Stimulated activated CD4-positive, alpha-beta T cell treated with anti-CD3 and anti-CD28 coated beads, Interleukin-15, amount 100 ng/mL, for 48 hours (primary cell): ENCODE measurements at regions not wholly inside any gene's neighbourhood (a gene's known extent, or its start where the extent isn't known, plus 50 kb on each side); places are given as distances from the start of the nearest gene placed in this dataset.
"Not testable (repeated sequence)": the region's sequence is repeated elsewhere in the genome, so short reads cannot be mapped to it uniquely, and the experiment has no call there.

Experiments
- DNase-seq, 2 donors: peaks; one replicate each; pipeline ENCODE4 v3.0.0-alpha.2; 2020; ENCODE audit warnings: low read depth in 2 of 2

- DNase-seq: no peak
These were observed 1534.6 kb downstream of the GRIK2 start for GRCh38 chr6:102928109-102928508.

- DNase-seq: no peak
These were observed 1524.7 kb downstream of the GRIK2 start for GRCh38 chr6:102918161-102918560.

DNA sequence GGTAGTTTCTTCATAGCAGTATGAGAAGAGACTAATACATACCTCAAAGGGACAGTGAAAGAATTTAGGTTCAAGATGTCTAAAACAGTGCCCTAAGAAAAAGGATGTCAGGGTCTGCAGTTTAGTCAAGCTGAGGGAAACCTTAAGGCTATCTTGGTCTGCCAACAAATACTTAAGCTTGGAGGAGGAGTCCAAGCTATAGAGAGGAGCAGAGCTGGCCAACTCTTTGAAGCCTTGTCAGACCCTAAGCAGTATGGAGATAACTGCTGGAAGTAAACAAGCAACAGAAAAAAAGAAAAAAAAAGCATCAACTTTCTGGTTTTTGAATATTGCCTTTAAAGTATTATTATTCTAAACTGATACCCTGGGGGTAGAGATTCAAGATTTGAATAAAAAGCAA lies 1518.1 kb downstream of the GRIK2 start:
- no peak for DNase-seq

GRCh38 chr6:102910701-102911139 lies 1517.2 kb downstream of the GRIK2 start:
- not testable (repeated sequence) for DNase-seq

DNA sequence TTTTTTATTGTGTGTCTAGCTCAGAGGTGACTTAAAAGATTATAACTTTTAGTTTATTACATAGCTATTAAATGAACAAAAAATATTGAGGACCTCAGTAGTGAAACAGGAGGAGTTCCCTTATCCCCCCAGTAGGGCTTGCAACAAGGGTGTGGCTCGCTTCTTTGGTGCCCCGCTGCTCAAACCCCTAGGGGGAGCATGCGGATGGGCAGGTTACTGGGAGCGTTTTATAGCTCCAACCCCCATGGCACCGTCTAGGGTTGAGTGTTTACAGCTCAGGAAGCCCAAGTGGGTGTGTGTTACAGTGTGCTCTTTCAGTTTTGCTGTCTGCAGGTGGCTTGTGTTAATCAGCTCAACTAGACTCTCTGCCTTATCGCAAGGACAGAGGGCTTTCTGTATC lies 1513.7 kb downstream of the GRIK2 start:
- DNase-seq: no peak

DNA sequence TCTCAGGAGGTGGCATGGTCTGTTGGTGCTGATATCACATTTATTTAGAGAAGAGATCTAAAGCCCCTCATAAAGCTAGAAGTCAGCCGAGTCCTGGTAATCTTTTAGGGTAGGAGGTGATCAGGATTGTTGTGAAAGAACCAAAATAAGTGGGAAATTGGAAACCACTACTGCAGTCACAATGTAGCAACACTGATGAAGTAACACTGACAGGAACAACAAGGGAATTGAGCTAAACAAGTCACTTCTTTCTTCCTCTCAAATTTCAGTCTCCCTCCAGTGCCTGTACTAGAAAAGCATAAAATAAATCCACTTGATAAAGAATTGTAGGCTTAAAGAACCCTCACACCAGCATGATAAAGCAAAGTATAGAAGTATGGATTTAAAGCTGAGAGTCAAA lies 1509.0 kb downstream of the GRIK2 start:
- no peak for DNase-seq

- no peak for DNase-seq
These were observed 1502.2 kb downstream of the GRIK2 start for GRCh38 chr6:102895683-102896082.

DNA sequence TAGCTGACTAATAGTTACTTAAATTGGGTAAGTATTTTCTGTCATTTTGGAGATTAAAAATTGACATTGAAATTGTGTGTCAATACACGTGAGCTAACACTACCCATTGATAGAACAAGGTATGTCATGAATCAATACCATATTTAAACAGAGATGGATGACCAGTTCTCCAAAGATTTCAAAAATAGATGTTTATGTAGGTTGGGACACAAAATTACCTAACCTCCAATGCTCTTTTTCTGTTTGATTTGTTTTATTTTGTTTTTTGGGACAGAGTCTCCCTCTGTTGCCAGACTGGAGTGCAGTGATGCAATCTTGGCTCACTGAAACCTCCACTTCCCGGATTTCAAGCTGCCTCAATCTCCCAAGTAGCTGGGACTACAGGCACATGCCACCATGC lies 1491.7 kb downstream of the GRIK2 start:
- no peak for DNase-seq

- no peak for DNase-seq
These were observed 1459.9 kb downstream of the GRIK2 start for GRCh38 chr6:102853249-102853955.

DNA sequence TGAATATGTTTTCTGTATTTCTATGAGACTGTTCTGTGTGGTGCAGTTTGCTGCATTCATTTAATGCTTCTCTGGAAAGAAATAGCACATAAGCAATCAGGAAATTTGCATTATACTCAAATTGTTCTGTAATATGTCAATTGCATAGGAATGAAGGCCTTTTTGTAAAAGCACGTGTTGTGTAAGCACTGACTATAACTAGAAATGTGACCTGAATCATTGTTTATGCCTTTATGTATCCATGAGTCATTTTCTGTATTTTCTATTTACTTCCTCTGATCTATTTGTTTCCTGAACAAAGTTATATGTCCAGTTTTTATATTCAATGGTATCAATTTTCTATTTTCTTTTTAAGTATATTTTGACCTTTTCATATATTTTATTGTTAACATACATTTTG lies 1455.3 kb downstream of the GRIK2 start:
- DNase-seq: no peak

DNA sequence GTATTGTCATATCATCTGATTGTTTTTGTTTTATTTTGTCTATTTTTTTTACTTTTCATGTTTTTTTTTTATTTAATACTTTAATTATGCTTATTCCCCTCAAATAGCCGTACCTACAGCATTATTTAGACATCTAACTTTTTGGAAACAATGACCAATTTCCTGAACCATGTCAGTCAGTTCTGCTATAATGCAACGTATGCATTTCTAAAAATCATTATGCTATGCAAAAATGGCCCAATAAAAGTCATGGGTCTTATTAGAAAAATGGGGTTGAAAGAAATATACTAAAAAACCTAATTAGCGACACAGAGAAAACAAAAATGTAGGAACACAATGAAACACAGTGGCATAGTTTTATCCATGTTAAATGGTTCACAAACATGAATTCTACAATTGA lies 1454.7 kb downstream of the GRIK2 start:
- no peak for DNase-seq

DNA sequence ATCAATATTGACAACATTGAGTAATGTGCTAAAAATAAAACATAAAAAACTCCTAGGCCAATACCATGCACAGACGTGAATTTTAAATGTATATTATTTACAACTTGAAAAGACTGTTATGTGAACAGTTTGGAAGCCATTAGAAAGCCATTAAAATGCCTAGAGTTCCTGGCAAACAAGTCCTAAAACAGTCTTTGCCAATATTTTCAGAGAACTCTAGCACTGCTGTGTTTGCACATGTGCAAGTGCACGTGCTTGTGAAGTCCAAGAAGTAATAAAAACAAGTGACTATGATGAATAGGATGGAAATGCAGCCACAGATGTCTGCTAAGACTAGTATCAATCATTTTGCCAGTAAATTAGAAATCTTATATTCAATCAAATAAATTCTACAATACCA lies 1447.6 kb downstream of the GRIK2 start:
- DNase-seq: no peak

DNA sequence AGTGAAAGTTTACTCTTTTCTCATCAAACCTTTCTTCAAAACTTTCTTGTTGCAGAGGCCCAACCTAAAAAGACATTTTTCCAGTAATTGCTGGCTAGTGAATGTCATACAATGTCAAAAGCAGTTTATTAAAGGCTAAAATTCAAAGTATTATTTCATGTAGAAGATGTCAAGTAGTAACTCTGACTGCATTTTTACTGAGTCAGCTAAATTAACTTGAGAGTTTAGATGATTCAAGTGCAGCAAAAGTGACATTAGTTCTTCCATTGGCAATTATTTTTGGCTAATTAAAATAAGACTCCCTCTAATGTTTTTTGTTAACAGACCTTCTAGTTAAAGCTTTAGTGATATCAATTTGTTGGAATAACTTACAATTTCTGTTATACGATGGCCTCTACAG lies 1438.5 kb downstream of the GRIK2 start:
- no peak for DNase-seq

DNA sequence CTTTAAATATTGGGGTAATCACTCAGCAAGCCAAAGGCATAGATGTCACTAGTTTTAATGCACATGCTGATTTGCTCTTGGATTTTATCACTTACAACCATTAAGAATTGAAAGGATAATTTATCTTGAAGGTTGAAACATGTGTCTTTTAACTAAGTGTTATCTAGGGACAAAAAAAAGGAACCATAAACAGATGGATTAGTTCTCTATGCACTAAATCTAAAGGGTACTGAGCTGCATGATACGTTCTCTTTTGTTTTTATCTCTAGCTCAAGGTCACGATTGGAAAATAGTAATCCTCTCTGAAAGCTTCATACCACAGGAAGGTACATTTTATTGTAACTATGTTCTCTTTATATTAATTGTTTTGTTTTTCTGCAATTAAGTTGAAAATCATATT lies 1426.6 kb downstream of the GRIK2 start:
- no peak for DNase-seq

- DNase-seq: no peak
These were observed 1421.7 kb downstream of the GRIK2 start for GRCh38 chr6:102815207-102815606.

DNA sequence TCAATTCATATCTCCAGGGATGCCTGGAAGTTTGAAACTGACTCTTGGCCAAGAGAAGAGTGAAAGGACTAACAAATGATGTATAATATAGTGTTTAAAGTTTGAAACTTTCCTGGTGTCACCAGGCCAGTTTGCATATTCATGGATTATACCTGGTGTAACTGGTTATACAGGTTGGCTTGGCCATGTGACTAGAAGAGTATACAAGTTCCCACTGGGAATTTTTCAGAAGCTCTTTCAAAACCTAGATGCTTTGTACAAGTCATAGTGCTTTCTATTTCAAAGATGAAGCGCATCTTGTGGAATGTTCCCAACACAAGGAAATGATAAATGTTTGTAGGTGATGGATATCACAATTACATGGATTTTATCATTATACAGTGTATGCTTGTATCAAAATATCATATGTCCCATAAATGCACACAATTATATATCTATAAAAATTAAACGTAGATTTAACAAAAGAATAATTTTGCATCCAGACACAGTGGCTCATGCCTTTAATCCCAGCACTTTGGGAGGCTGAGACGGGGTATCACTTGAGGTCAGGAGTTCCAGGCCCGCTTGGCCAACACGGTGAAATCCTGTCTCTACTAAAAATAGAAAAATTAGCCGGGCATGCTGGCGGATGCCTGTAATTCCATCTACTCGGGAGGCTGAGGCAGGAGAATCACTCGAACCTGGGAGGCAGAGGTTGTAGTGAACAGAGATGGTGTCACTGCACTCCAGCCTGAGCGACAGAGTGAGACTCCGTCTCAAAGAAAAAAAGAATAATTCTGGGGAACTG lies 1420.2 kb downstream of the GRIK2 start:
- DNase-seq: no peak

DNA sequence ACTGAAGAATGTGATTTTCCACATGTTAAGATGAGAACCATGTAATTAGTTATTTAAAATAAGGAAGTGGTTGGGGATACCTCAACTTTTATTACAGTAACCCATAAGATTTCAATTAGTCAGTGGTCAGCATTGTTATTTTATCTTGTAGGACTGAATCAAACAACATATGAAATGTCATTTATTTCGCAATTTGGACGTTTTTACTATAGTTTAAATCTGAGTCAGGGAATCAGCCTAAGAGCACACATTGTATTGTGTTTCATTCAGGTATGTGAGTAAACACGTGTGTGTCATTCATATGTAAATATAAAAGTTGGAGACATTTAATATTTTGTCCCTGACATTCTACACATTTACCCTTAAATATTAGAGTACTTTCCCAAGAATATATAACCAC lies 1418.7 kb downstream of the GRIK2 start:
- no peak for DNase-seq

- not testable (repeated sequence) for DNase-seq
These were observed 1415.5 kb downstream of the GRIK2 start for GRCh38 chr6:102808944-102809505.

DNA sequence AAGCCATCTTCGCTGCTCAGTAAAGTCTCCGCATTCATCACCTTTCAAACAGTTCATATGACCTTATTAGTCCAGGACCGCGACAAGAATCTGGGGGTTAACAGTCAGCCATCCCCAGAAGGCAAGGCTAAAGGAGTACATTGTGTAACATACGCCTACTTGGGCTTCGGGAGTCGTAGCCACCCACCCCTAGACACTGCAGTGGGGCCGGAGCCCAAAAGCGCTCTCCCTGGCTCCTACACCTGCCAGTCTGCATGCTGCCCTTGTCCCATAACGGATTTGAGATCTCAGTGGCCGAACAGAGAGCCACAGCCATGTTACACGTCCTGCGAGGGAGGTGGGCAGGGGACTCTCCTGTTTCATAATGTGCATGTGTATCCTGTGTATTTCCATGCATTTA lies 1405.5 kb downstream of the GRIK2 start:
- no peak for DNase-seq

- DNase-seq: no peak
These were observed 1405.1 kb downstream of the GRIK2 start for GRCh38 chr6:102798636-102799035.

- no peak for DNase-seq
These were observed 1400.2 kb downstream of the GRIK2 start for GRCh38 chr6:102793752-102794151.

GRCh38 chr6:102774326-102774725 lies 1380.8 kb downstream of the GRIK2 start:
- DNase-seq: no peak

- no peak for DNase-seq
These were observed 1380.1 kb downstream of the GRIK2 start for GRCh38 chr6:102773636-102774035.
